Neural cell (in vitro differentiated cells): ENCODE measurements at regions not wholly inside any gene's neighbourhood (a gene's known extent, or its start where the extent isn't known, plus 50 kb on each side); places are given as distances from the start of the nearest gene placed in this dataset.

Experiments
- H2AFZ ChIP-seq: fragments of 200-600, 300-800 bp; sonication (generic), shearing (Covaris generic); 2 replicates; pipeline ENCODE4 v1.6.0; 2014; ENCODE audit warnings: low read depth, mild to moderate bottlenecking, antibody characterized with exemption, low read length, moderate library complexity
- H3F3A ChIP-seq: fragments of 200-600 bp; shearing (Covaris generic); 2 replicates; pipeline ENCODE4 v1.6.1; 2016; ENCODE audit warnings: mild to moderate bottlenecking, moderate library complexity, mixed read lengths, antibody characterized with exemption, low read length; ENCODE audit not compliant: insufficient read depth, poor library complexity, severe bottlenecking
- H3K27ac ChIP-seq: fragments of 200-600, 300-800 bp; sonication (generic), shearing (Covaris generic); 2 replicates; pipeline ENCODE4 v1.5.1; 2014; ENCODE audit warnings: mild to moderate bottlenecking, low read length, moderate library complexity
- H3K27me3 ChIP-seq: fragments of 300-800, 200-600 bp; sonication (generic), shearing (Covaris generic); 2 replicates; pipeline ENCODE4 v1.6.0; 2014; ENCODE audit warnings: mild to moderate bottlenecking, low read depth, low read length, moderate library complexity; ENCODE audit not compliant: insufficient read depth
- H3K36me3 ChIP-seq: fragments of 300-800, 200-600 bp; sonication (generic), shearing (Covaris generic); 2 replicates; pipeline ENCODE4 v1.5.1; 2014; ENCODE audit warnings: mild to moderate bottlenecking, antibody characterized with exemption, low read length, moderate library complexity; ENCODE audit not compliant: insufficient read depth
- H3K4me2 ChIP-seq: fragments of 300-800, 200-600 bp; sonication (generic), shearing (Covaris generic); 2 replicates; pipeline ENCODE4 v1.6.0; 2014; ENCODE audit warnings: mild to moderate bottlenecking, low read length
- H3K4me3 ChIP-seq: fragments of 300-800, 200-600 bp; sonication (generic), shearing (Covaris generic); 2 replicates; pipeline ENCODE4 v1.5.1; 2014; ENCODE audit warnings: mild to moderate bottlenecking, low read length, moderate library complexity
- H3K79me2 ChIP-seq: fragments of 200-600 bp; shearing (Covaris generic); replicated peaks from 2 replicates; pipeline ENCODE4 v1.6.0; 2014; ENCODE audit warnings: mild to moderate bottlenecking, low read length, moderate library complexity; ENCODE audit not compliant: insufficient read depth
- H3K9ac ChIP-seq: fragments of 300-800, 200-600 bp; sonication (generic), shearing (Covaris generic); 2 replicates; pipeline ENCODE4 v1.6.1; 2016; ENCODE audit warnings: mild to moderate bottlenecking, low read length, mixed read lengths
- H3K9me2 ChIP-seq: fragments of 200-600 bp; shearing (Covaris generic); 2 replicates; pipeline ENCODE4 v1.6.1; 2016; ENCODE audit warnings: mild to moderate bottlenecking, low read length, mixed read lengths; ENCODE audit not compliant: insufficient read depth
- H3K9me3 ChIP-seq: fragments of 200-600, 300-800 bp; sonication (generic), shearing (Covaris generic); 2 replicates; pipeline ENCODE4 v1.6.1; 2016; ENCODE audit warnings: mild to moderate bottlenecking, mixed run types, low read length, moderate library complexity, mixed read lengths
- H4K20me1 ChIP-seq: fragments of 200-600 bp; shearing (Covaris generic); 2 replicates; pipeline ENCODE4 v1.6.1; 2016; ENCODE audit warnings: mild to moderate bottlenecking, mixed run types; ENCODE audit not compliant: insufficient read depth
- CTCF ChIP-seq: fragments of 450-650 bp; IDR thresholded peaks from 2 replicates; pipeline ENCODE4 v1.5.1; 2014; ENCODE audit warnings: antibody characterized with exemption, mild to moderate bottlenecking, moderate library complexity; ENCODE audit not compliant: poor library complexity, severe bottlenecking
- EP300 ChIP-seq: fragments of 450-650 bp; conservative IDR thresholded peaks from 2 replicates; pipeline ENCODE4 v1.6.1; 2014; ENCODE audit warnings: antibody characterized with exemption, mild to moderate bottlenecking, moderate library complexity; ENCODE audit not compliant: poor library complexity, severe bottlenecking
- EZH2 ChIP-seq: fragments of 200-600, 300-800 bp; shearing (Covaris generic), sonication (generic); IDR thresholded peaks from 2 replicates; pipeline ENCODE4 v1.6.1; 2014; ENCODE audit warnings: antibody characterized with exemption, low read length, borderline replicate concordance, mild to moderate bottlenecking; ENCODE audit not compliant: insufficient read depth, poor library complexity, severe bottlenecking
- MXI1 ChIP-seq: fragments of 450-650 bp; conservative IDR thresholded peaks from 2 replicates; pipeline ENCODE4 v1.6.1; 2014; ENCODE audit warnings: antibody characterized with exemption, mild to moderate bottlenecking; ENCODE audit not compliant: poor library complexity, severe bottlenecking
- POLR2AphosphoS5 ChIP-seq: IDR thresholded peaks from 2 replicates; pipeline ENCODE4 v1.6.1; 2012
- RAD21 ChIP-seq: fragments of 450-650 bp; conservative IDR thresholded peaks from 2 replicates; pipeline ENCODE4 v1.6.1; 2014; ENCODE audit warnings: antibody characterized with exemption, mild to moderate bottlenecking, moderate library complexity
- REST ChIP-seq: IDR thresholded peaks from 2 replicates; pipeline ENCODE4 v1.6.1; 2012; ENCODE audit warnings: borderline replicate concordance
- SMC3 ChIP-seq: fragments of 450-650 bp; conservative IDR thresholded peaks from 2 replicates; pipeline ENCODE4 v1.6.1; 2014; ENCODE audit warnings: antibody characterized with exemption, mild to moderate bottlenecking, moderate library complexity; ENCODE audit not compliant: poor library complexity
- TAF1 ChIP-seq: IDR thresholded peaks from 2 replicates; pipeline ENCODE4 v1.6.1; 2012; ENCODE audit warnings: low read depth

- no peaks in the 10 kb centered on the region for H3K79me2 ChIP-seq
- no peak overlapping the region for H3K27ac ChIP-seq
- TF ChIP-seq EP300 (no peak), POLR2AphosphoS5 (no peak), CTCF (no peak), SMC3 (no peak), REST (no peak), MXI1 (no peak), RAD21 (no peak), TAF1 (no peak), EZH2 (no peak)
- H4K20me1 ChIP-seq, result no peaks in the 10 kb centered on the region
- H3K36me3 ChIP-seq, result no peaks in the 10 kb centered on the region
- no peak overlapping the region for H3K9ac ChIP-seq
- no peaks in the 10 kb centered on the region for H3K9me3 ChIP-seq
- H3K27me3 ChIP-seq, result no peaks in the 10 kb centered on the region
- H3K4me2 ChIP-seq, result no peak overlapping the region
- no peak overlapping the region for H2AFZ ChIP-seq
- no peak overlapping the region for H3K4me3 ChIP-seq
- no peaks in the 10 kb centered on the region for H3F3A ChIP-seq
- no peaks in the 10 kb centered on the region for H3K9me2 ChIP-seq
Observed at GRCh38 chr10:35963685-35964084, 321.6 kb upstream of the FZD8 start.

GRCh38 chr10:35961501-35961900, 319.4 kb upstream of the FZD8 start:
- Histone ChIP-seq H3K4me2 (no peak overlapping the region), H3K27ac (no peak overlapping the region), H3K27me3 (no peaks in the 10 kb centered on the region), H3K9me2 (no peaks in the 10 kb centered on the region), H3F3A (no peaks in the 10 kb centered on the region), H3K9ac (no peak overlapping the region), H3K36me3 (no peaks in the 10 kb centered on the region), H2AFZ (no peak overlapping the region), H4K20me1 (no peaks in the 10 kb centered on the region), H3K4me3 (no peak overlapping the region), H3K9me3 (no peaks in the 10 kb centered on the region), H3K79me2 (no peaks in the 10 kb centered on the region)
- TF ChIP-seq POLR2AphosphoS5 (no peak), MXI1 (no peak), EZH2 (no peak), CTCF (no peak)
